ENCODE measurements at regions not wholly inside any gene's neighbourhood (a gene's known extent, or its start where the extent isn't known, plus 50 kb on each side); places are given as distances from the start of the nearest gene placed in this dataset.
A peak's percentile ranks its signal among the peaks of the same experiment; 100 is the strongest.

GRCh38 chr2:67503066-67503795, 106.1 kb downstream of the ETAA1 start:
- H3K4me1 ChIP-seq (ENCODE audit: insufficient read depth, low read length, poor library complexity, severe bottlenecking): no peaks in the 10 kb centered on the region
- ChIA-PET POLR2A (ENCODE audit: low non-redundant PET) (no interaction called here), CTCF (no interaction called here)
- intact Hi-C loops (cut with micrococcal nuclease; ENCODE audit: unreplicated experiment): no loop called here
- H3K4me3 ChIP-seq (ENCODE audit: low read depth, low read length, poor library complexity, severe bottlenecking): no peak overlapping the region
- H3K27ac ChIP-seq (ENCODE audit: low read depth, low read length, poor library complexity, severe bottlenecking): no peak overlapping the region
- no peaks in the 10 kb centered on the region for H3K36me3 ChIP-seq (ENCODE audit: insufficient read depth, low read length, poor library complexity, severe bottlenecking)
- no TSS peak for BruUV-seq (replicated peaks)
- no peaks in the 10 kb centered on the region for H3K27me3 ChIP-seq (replicated peaks; ENCODE audit: insufficient read depth, low read depth, low read length, poor library complexity)
- H3K9me3 ChIP-seq (ENCODE audit: low read depth, low read length, poor library complexity, severe bottlenecking): no peaks in the 10 kb centered on the region
- TF ChIP-seq CTCF (conservative IDR thresholded peaks at IDR 0.05; ENCODE audit: low read depth, low read length) (no peak), EZH2 (IDR thresholded peaks at IDR 0.05; ENCODE audit: borderline replicate concordance, low read depth, low read length, poor library complexity, severe bottlenecking) (no peak)
- no peak for DNase-seq (ENCODE audit: low spot score)

GRCh38 chr2:67510745-67511144, 113.6 kb downstream of the ETAA1 start:
- peaks cover 7% of the 10 kb centered on the region for H3K4me1 ChIP-seq (ENCODE audit: insufficient read depth, low read length, poor library complexity, severe bottlenecking)
- ChIA-PET POLR2A (ENCODE audit: low non-redundant PET) (no interaction called here), CTCF (no interaction called here)
- no TSS peak for BruUV-seq (replicated peaks)
- DNase-seq (ENCODE audit: low spot score): peak; percentile 37
- H3K27ac ChIP-seq (ENCODE audit: low read depth, low read length, poor library complexity, severe bottlenecking): no peak overlapping the region
- no peaks in the 10 kb centered on the region for H3K36me3 ChIP-seq (ENCODE audit: insufficient read depth, low read length, poor library complexity, severe bottlenecking)
- TF ChIP-seq EZH2 (IDR thresholded peaks at IDR 0.05; ENCODE audit: borderline replicate concordance, low read depth, low read length, poor library complexity, severe bottlenecking) (no peak), CTCF (conservative IDR thresholded peaks at IDR 0.05; ENCODE audit: low read depth, low read length) (no peak)
- H3K27me3 ChIP-seq (replicated peaks; ENCODE audit: insufficient read depth, low read depth, low read length, poor library complexity): no peaks in the 10 kb centered on the region
- intact Hi-C loops (cut with micrococcal nuclease; ENCODE audit: unreplicated experiment): no loop called here
- no peaks in the 10 kb centered on the region for H3K9me3 ChIP-seq (ENCODE audit: low read depth, low read length, poor library complexity, severe bottlenecking)
- H3K4me3 ChIP-seq (ENCODE audit: low read depth, low read length, poor library complexity, severe bottlenecking): no peak overlapping the region

GRCh38 chr2:67514515-67514914, 117.4 kb downstream of the ETAA1 start:
- TF ChIP-seq EZH2 (IDR thresholded peaks at IDR 0.05; ENCODE audit: borderline replicate concordance, low read depth, low read length, poor library complexity, severe bottlenecking) (no peak), CTCF (conservative IDR thresholded peaks at IDR 0.05; ENCODE audit: low read depth, low read length) (no peak)
- Histone ChIP-seq H3K36me3 (ENCODE audit: insufficient read depth, low read length, poor library complexity, severe bottlenecking) (no peaks in the 10 kb centered on the region), H3K27ac (ENCODE audit: low read depth, low read length, poor library complexity, severe bottlenecking) (no peak overlapping the region), H3K27me3 (replicated peaks; ENCODE audit: insufficient read depth, low read depth, low read length, poor library complexity) (no peaks in the 10 kb centered on the region), H3K4me3 (ENCODE audit: low read depth, low read length, poor library complexity, severe bottlenecking) (no peak overlapping the region), H3K9me3 (ENCODE audit: low read depth, low read length, poor library complexity, severe bottlenecking) (no peaks in the 10 kb centered on the region), H3K4me1 (ENCODE audit: insufficient read depth, low read length, poor library complexity, severe bottlenecking) (peaks cover 7% of the 10 kb centered on the region)
- intact Hi-C loops (cut with micrococcal nuclease; ENCODE audit: unreplicated experiment): no loop called here
- ChIA-PET POLR2A (ENCODE audit: low non-redundant PET) (no interaction called here), CTCF (no interaction called here)
- no TSS peak for BruUV-seq (replicated peaks)
- no peak for DNase-seq (ENCODE audit: low spot score)
